ENCODE measurements at regions not wholly inside any gene's neighbourhood (a gene's known extent, or its start where the extent isn't known, plus 50 kb on each side); places are given as distances from the start of the nearest gene placed in this dataset.

GRCh38 chr2:14297906-14298305 lies 334.6 kb upstream of the LRATD1 start:
- DNase-seq (ENCODE audit: low spot score): no peak
- TF ChIP-seq CTCF (IDR thresholded peaks at IDR 0.05): no peak
- ATAC-seq (ENCODE audit: low FRiP score): no peak

GRCh38 chr2:14301331-14301730 lies 331.2 kb upstream of the LRATD1 start:
- ATAC-seq (ENCODE audit: low FRiP score) (no peak), DNase-seq (ENCODE audit: low spot score) (no peak)
- no peak for TF ChIP-seq CTCF (IDR thresholded peaks at IDR 0.05)

GRCh38 chr2:14303366-14304115 lies 329.0 kb upstream of the LRATD1 start:
- TF ChIP-seq CTCF (IDR thresholded peaks at IDR 0.05): no peak

GRCh38 chr2:14304326-14304725 lies 328.2 kb upstream of the LRATD1 start:
- no peak for TF ChIP-seq CTCF (IDR thresholded peaks at IDR 0.05)
- DNase-seq (ENCODE audit: low spot score): no peak
- ATAC-seq (ENCODE audit: low FRiP score): no peak

More at GRCh38 chr2:14303366-14304115, 329.0 kb upstream of the LRATD1 start:
- ATAC-seq (ENCODE audit: low FRiP score) (no peak), DNase-seq (ENCODE audit: low spot score) (no peak)

GRCh38 chr2:14306268-14306861 lies 326.2 kb upstream of the LRATD1 start:
- TF ChIP-seq CTCF (IDR thresholded peaks at IDR 0.05): no peak
- DNase-seq (ENCODE audit: low spot score) (no peak), ATAC-seq (ENCODE audit: low FRiP score) (no peak)

GRCh38 chr2:14313341-14313740 lies 319.2 kb upstream of the LRATD1 start:
- ATAC-seq (ENCODE audit: low FRiP score) (no peak), DNase-seq (ENCODE audit: low spot score) (no peak)
- TF ChIP-seq CTCF (IDR thresholded peaks at IDR 0.05): no peak

- DNase-seq (ENCODE audit: low spot score) (no peak), ATAC-seq (ENCODE audit: low FRiP score) (no peak)
- TF ChIP-seq CTCF (IDR thresholded peaks at IDR 0.05): no peak
Measured at GRCh38 chr2:14316594-14316993, 315.9 kb upstream of the LRATD1 start.

Measured in omental fat pad (tissue), 3 donors.